Progenitor cell of endocrine pancreas (in vitro differentiated cells): ENCODE measurements at regions not wholly inside any gene's neighbourhood (a gene's known extent, or its start where the extent isn't known, plus 50 kb on each side); places are given as distances from the start of the nearest gene placed in this dataset.

Experiments used
- DNase-seq: peaks from one replicate; pipeline ENCODE4 v3.0.0; 2021; ENCODE audit warnings: low spot score; ENCODE audit not compliant: unreplicated experiment
- H3K27ac Mint-ChIP-seq: 2 replicates; pipeline ENCODE4 v1.8.0; 2021; ENCODE audit warnings: mild to moderate bottlenecking, moderate library complexity, mixed read lengths
- H3K27me3 Mint-ChIP-seq: 2 replicates; pipeline ENCODE4 v1.8.0; 2021; ENCODE audit warnings: mixed read lengths
- H3K36me3 Mint-ChIP-seq: 2 replicates; pipeline ENCODE4 v1.8.0; 2022; ENCODE audit warnings: mixed read lengths; ENCODE audit not compliant: insufficient read depth
- H3K4me1 Mint-ChIP-seq: 2 replicates; pipeline ENCODE4 v1.8.0; 2021; ENCODE audit warnings: low read depth, mixed read lengths
- H3K4me3 Mint-ChIP-seq: 2 replicates; pipeline ENCODE4 v1.8.0; 2021; ENCODE audit warnings: low read depth, mild to moderate bottlenecking, moderate library complexity, mixed read lengths
- H3K9me3 Mint-ChIP-seq: 2 replicates; pipeline ENCODE4 v1.8.0; 2021; ENCODE audit warnings: low read depth, mixed read lengths
- TF ChIP-seq, protein P1 (sequence below): fragments of 200-600 bp; sonication (generic); IDR thresholded peaks from one replicate; pipeline ENCODE4 v1.5.0; 2021; ENCODE audit warnings: antibody characterized with exemption, mild to moderate bottlenecking; ENCODE audit not compliant: unreplicated experiment

DNA sequence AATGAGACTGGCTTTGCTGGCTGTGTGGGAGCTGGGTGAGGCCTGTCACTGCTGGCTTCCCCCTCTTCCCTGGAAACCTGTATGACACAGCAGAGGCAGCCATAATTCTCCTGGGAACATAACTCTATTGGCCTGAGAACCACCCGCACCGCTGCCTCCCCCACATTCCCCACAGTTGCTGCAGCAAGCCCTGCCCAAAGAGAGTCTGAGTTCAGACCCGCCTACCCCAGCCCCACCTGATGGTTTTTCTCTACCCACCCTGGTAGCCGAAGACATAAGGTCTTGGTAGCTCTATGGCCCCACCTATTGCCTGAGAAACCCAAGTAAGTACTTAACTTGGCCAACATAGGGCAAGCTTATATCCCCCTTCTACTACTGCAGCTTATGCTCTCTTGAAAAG lies 174.8 kb downstream of the C11orf91 start:
- Mint-ChIP-seq H3K27me3 (no peaks in the 10 kb centered on the region), H3K36me3 (no peaks in the 10 kb centered on the region), H3K4me3 (no peak overlapping the region), H3K27ac (no peak overlapping the region), H3K9me3 (peaks cover 9% of the 10 kb centered on the region), H3K4me1 (no peaks in the 10 kb centered on the region)
- DNase-seq, result no peak
- TF ChIP-seq, protein P1, sequence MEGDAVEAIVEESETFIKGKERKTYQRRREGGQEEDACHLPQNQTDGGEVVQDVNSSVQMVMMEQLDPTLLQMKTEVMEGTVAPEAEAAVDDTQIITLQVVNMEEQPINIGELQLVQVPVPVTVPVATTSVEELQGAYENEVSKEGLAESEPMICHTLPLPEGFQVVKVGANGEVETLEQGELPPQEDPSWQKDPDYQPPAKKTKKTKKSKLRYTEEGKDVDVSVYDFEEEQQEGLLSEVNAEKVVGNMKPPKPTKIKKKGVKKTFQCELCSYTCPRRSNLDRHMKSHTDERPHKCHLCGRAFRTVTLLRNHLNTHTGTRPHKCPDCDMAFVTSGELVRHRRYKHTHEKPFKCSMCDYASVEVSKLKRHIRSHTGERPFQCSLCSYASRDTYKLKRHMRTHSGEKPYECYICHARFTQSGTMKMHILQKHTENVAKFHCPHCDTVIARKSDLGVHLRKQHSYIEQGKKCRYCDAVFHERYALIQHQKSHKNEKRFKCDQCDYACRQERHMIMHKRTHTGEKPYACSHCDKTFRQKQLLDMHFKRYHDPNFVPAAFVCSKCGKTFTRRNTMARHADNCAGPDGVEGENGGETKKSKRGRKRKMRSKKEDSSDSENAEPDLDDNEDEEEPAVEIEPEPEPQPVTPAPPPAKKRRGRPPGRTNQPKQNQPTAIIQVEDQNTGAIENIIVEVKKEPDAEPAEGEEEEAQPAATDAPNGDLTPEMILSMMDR, result no peak

DNA sequence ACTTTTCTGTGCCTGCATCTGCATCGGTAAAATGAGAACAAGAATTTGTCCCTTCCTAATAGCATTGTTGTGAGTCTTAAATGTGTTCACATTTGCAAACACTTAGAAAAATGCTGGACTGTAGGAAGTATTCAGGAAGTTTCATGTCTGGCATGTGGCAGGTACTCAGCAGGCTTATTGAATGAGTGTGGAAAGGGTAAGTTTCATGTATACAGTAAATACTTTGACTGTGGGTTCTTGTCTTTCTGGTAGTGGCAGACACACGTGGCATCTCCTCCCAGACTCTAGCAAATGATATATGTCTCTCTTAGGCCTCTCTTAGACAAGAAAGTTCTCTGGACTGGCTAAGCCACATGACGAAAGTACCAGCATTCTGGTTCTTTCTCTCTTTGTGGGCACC lies 179.2 kb downstream of the C11orf91 start:
- no peak overlapping the region for H3K27ac Mint-ChIP-seq
- H3K27me3 Mint-ChIP-seq, result peaks cover 2% of the 10 kb centered on the region
- no peak for DNase-seq
- H3K36me3 Mint-ChIP-seq, result no peaks in the 10 kb centered on the region
- TF ChIP-seq, protein P1, result no peak
- H3K9me3 Mint-ChIP-seq, result no peaks in the 10 kb centered on the region
- H3K4me3 Mint-ChIP-seq, result no peak overlapping the region
- H3K4me1 Mint-ChIP-seq, result no peaks in the 10 kb centered on the region

DNA sequence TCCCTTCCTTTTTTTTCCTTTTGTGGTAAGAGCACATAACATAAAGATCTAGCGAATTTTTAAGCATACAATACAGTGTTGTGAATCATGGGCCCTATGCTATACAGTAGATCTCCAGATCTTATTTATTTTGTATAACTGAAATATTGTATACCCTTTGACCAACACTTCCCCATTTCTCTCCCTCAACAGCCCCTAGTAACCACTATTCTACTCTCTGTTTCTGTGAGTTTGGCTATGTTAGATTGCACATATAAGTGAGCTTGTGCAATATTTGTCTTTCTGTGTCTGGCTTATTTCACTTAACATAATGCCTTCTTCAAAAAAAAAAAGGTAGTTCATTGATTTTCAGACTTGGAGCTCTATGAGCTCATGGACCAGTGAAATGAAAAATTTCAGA lies 180.5 kb downstream of the C11orf91 start:
- Mint-ChIP-seq H3K27ac (no peak overlapping the region), H3K9me3 (no peaks in the 10 kb centered on the region), H3K4me3 (no peak overlapping the region), H3K4me1 (no peaks in the 10 kb centered on the region), H3K27me3 (peaks cover 2% of the 10 kb centered on the region), H3K36me3 (no peaks in the 10 kb centered on the region)
- DNase-seq, result no peak
- TF ChIP-seq, protein P1, result no peak

DNA sequence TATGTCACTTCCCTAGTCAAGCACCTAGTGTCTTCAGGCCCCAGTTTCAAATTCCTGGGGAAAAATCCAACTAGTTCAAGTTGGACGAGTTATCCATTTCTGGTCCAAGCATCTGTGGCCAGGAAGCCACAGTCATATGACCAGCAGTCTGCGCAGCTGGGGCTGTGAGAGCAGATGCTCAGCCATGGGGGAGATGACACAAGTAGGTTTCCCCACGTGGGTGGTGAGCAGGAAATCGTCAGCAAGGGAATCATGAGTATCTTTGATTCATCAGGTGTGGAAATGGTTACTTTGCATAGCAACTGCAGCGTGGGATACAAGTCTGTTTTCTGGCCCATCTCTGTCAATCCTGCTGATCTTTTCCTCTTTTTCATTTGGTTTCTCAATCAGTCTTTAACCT lies 185.3 kb downstream of the C11orf91 start:
- no peak for DNase-seq
- Mint-ChIP-seq H3K36me3 (no peaks in the 10 kb centered on the region), H3K9me3 (no peaks in the 10 kb centered on the region), H3K4me3 (no peak overlapping the region), H3K27ac (no peak overlapping the region), H3K27me3 (peaks cover 9% of the 10 kb centered on the region), H3K4me1 (no peaks in the 10 kb centered on the region)
- TF ChIP-seq, protein P1, result no peak

DNA sequence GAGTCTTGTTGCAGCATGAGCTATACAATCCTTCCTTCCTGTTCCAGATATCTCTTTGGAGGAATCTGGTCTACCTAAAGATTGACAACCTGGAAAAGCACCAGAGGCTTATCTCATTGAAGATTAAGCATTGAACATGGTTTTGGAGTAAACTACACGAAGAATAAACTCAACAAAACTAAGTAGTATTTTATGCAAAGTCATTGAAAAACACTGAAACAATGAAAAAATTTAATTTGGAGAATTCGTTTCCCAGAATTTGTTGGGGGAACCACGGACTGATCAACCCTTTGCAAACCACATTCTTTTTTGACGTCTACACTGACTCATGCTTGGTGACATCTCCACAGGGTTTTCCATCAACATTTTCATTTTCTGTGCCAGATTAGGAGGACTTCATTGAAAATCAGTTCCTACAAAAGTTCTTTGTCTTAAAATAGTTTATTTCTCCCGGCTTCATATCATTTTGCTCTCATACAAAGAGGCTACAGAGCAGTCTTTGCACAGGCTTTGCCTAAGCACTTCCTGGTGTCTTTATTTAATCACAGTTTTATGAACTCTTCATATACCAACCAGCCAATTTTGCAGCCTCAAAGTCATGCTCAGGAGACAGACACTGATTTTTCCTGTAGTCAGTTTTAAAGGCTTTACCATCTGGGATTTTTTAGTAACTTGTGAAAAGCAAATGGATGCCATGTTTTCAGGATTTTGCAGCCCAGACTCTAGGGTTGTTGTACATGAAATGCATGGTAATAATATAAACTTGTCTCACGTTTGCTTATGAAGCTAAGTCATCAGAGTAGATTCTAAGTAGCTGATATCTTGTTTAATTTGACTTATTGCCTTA lies 186.3 kb downstream of the C11orf91 start:
- H3K4me3 Mint-ChIP-seq, result no peak overlapping the region
- TF ChIP-seq, protein P1, result no peak
- H3K27ac Mint-ChIP-seq, result no peak overlapping the region
- H3K36me3 Mint-ChIP-seq, result no peaks in the 10 kb centered on the region
- no peaks in the 10 kb centered on the region for H3K4me1 Mint-ChIP-seq
- DNase-seq, result no peak
- H3K9me3 Mint-ChIP-seq, result no peaks in the 10 kb centered on the region
- peaks cover 12% of the 10 kb centered on the region for H3K27me3 Mint-ChIP-seq
